ENCODE measurements at regions not wholly inside any gene's neighbourhood (a gene's known extent, or its start where the extent isn't known, plus 50 kb on each side); places are given as distances from the start of the nearest gene placed in this dataset.

- Histone ChIP-seq H3K4me3 (ENCODE audit: low read depth in 1 of 2, low read length in 2 of 2) (no peak overlapping the region), H3K4me1 (ENCODE audit: control insufficient read depth in 2 of 2, insufficient read depth in 2 of 2, low read length in 1 of 2) (no peaks in the 10 kb centered on the region), H3K9me3 (ENCODE audit: control insufficient read depth in 2 of 2, insufficient read depth in 1 of 2, low read depth in 1 of 2, low read length in 1 of 2) (no peaks in the 10 kb centered on the region), H3K27me3 (ENCODE audit: control insufficient read depth in 1 of 2, insufficient read depth in 2 of 2, low read length in 2 of 2) (no peaks in the 10 kb centered on the region), H3K27ac (ENCODE audit: low read depth in 2 of 2, low read length in 1 of 2) (no peak overlapping the region), H3K36me3 (ENCODE audit: control insufficient read depth in 2 of 2, insufficient read depth in 2 of 2, low read length in 1 of 2) (no peaks in the 10 kb centered on the region)
- 84 to 87% methylated on average over 4 of the region's 4 CpGs for WGBS, 2 donors
Observed at GRCh38 chrX:16311671-16312070, 144.4 kb downstream of the MAGEB17 start.

- no peaks in the 10 kb centered on the region for H3K4me1 ChIP-seq (ENCODE audit: control insufficient read depth in 2 of 2, insufficient read depth in 2 of 2, low read length in 1 of 2)
- no peaks in the 10 kb centered on the region for H3K9me3 ChIP-seq (ENCODE audit: control insufficient read depth in 2 of 2, insufficient read depth in 1 of 2, low read depth in 1 of 2, low read length in 1 of 2)
- H3K27ac ChIP-seq (ENCODE audit: low read depth in 2 of 2, low read length in 1 of 2), result no peak overlapping the region
- 64 to 78% methylated on average over 13 of the region's 13 CpGs for WGBS, 2 donors
- no peak overlapping the region for H3K4me3 ChIP-seq (ENCODE audit: low read depth in 1 of 2, low read length in 2 of 2)
- no peaks in the 10 kb centered on the region for H3K36me3 ChIP-seq (ENCODE audit: control insufficient read depth in 2 of 2, insufficient read depth in 2 of 2, low read length in 1 of 2)
- H3K27me3 ChIP-seq (ENCODE audit: control insufficient read depth in 1 of 2, insufficient read depth in 2 of 2, low read length in 2 of 2), result no peaks in the 10 kb centered on the region
Observed at GRCh38 chrX:16312761-16313623, 145.7 kb downstream of the MAGEB17 start.

- 76 to 78% methylated on average over 4 of the region's 4 CpGs for WGBS, 2 donors
- H3K9me3 ChIP-seq (ENCODE audit: control insufficient read depth in 2 of 2, insufficient read depth in 1 of 2, low read depth in 1 of 2, low read length in 1 of 2), result no peaks in the 10 kb centered on the region
- no peaks in the 10 kb centered on the region for H3K4me1 ChIP-seq (ENCODE audit: control insufficient read depth in 2 of 2, insufficient read depth in 2 of 2, low read length in 1 of 2)
Observed at GRCh38 chrX:16316331-16316730, 149.1 kb downstream of the MAGEB17 start.

GRCh38 chrX:16319929-16320328 is 152.6 kb downstream of the MAGEB17 start:
- 83 to 87% methylated on average over 2 of the region's 2 CpGs for WGBS, 2 donors

More at GRCh38 chrX:16316331-16316730, 149.1 kb downstream of the MAGEB17 start:
- Histone ChIP-seq H3K27me3 (ENCODE audit: control insufficient read depth in 1 of 2, insufficient read depth in 2 of 2, low read length in 2 of 2) (no peaks in the 10 kb centered on the region), H3K27ac (ENCODE audit: low read depth in 2 of 2, low read length in 1 of 2) (no peak overlapping the region), H3K36me3 (ENCODE audit: control insufficient read depth in 2 of 2, insufficient read depth in 2 of 2, low read length in 1 of 2) (no peaks in the 10 kb centered on the region), H3K4me3 (ENCODE audit: low read depth in 1 of 2, low read length in 2 of 2) (no peak overlapping the region)

GRCh38 chrX:16320765-16321355 is 153.6 kb downstream of the MAGEB17 start:
- Histone ChIP-seq H3K4me3 (ENCODE audit: low read depth in 1 of 2, low read length in 2 of 2) (no peak overlapping the region), H3K27me3 (ENCODE audit: control insufficient read depth in 1 of 2, insufficient read depth in 2 of 2, low read length in 2 of 2) (no peaks in the 10 kb centered on the region), H3K36me3 (ENCODE audit: control insufficient read depth in 2 of 2, insufficient read depth in 2 of 2, low read length in 1 of 2) (no peaks in the 10 kb centered on the region), H3K4me1 (ENCODE audit: control insufficient read depth in 2 of 2, insufficient read depth in 2 of 2, low read length in 1 of 2) (no peaks in the 10 kb centered on the region), H3K27ac (ENCODE audit: low read depth in 2 of 2, low read length in 1 of 2) (no peak overlapping the region), H3K9me3 (ENCODE audit: control insufficient read depth in 2 of 2, insufficient read depth in 1 of 2, low read depth in 1 of 2, low read length in 1 of 2) (no peaks in the 10 kb centered on the region)
- WGBS, 2 donors, result 68 to 70% methylated on average over 4 of the region's 4 CpGs

More at GRCh38 chrX:16319929-16320328, 152.6 kb downstream of the MAGEB17 start:
- no peaks in the 10 kb centered on the region for H3K36me3 ChIP-seq (ENCODE audit: control insufficient read depth in 2 of 2, insufficient read depth in 2 of 2, low read length in 1 of 2)
- no peaks in the 10 kb centered on the region for H3K9me3 ChIP-seq (ENCODE audit: control insufficient read depth in 2 of 2, insufficient read depth in 1 of 2, low read depth in 1 of 2, low read length in 1 of 2)
- no peak overlapping the region for H3K27ac ChIP-seq (ENCODE audit: low read depth in 2 of 2, low read length in 1 of 2)
- no peak overlapping the region for H3K4me3 ChIP-seq (ENCODE audit: low read depth in 1 of 2, low read length in 2 of 2)
- H3K27me3 ChIP-seq (ENCODE audit: control insufficient read depth in 1 of 2, insufficient read depth in 2 of 2, low read length in 2 of 2), result no peaks in the 10 kb centered on the region
- H3K4me1 ChIP-seq (ENCODE audit: control insufficient read depth in 2 of 2, insufficient read depth in 2 of 2, low read length in 1 of 2), result no peaks in the 10 kb centered on the region

GRCh38 chrX:16333453-16333852 is 166.2 kb downstream of the MAGEB17 start:
- H3K9me3 ChIP-seq (ENCODE audit: control insufficient read depth in 2 of 2, insufficient read depth in 1 of 2, low read depth in 1 of 2, low read length in 1 of 2), result no peaks in the 10 kb centered on the region
- no peaks in the 10 kb centered on the region for H3K4me1 ChIP-seq (ENCODE audit: control insufficient read depth in 2 of 2, insufficient read depth in 2 of 2, low read length in 1 of 2)
- H3K27me3 ChIP-seq (ENCODE audit: control insufficient read depth in 1 of 2, insufficient read depth in 2 of 2, low read length in 2 of 2), result no peaks in the 10 kb centered on the region
- no peaks in the 10 kb centered on the region for H3K36me3 ChIP-seq (ENCODE audit: control insufficient read depth in 2 of 2, insufficient read depth in 2 of 2, low read length in 1 of 2)
- H3K4me3 ChIP-seq (ENCODE audit: low read depth in 1 of 2, low read length in 2 of 2), result no peak overlapping the region
- 50 to 64% methylated on average over 7 of the region's 7 CpGs for WGBS, 2 donors
- no peak overlapping the region for H3K27ac ChIP-seq (ENCODE audit: low read depth in 2 of 2, low read length in 1 of 2)

- no peaks in the 10 kb centered on the region for H3K9me3 ChIP-seq (ENCODE audit: control insufficient read depth in 2 of 2, insufficient read depth in 1 of 2, low read depth in 1 of 2, low read length in 1 of 2)
- H3K27me3 ChIP-seq (ENCODE audit: control insufficient read depth in 1 of 2, insufficient read depth in 2 of 2, low read length in 2 of 2), result no peaks in the 10 kb centered on the region
- no peaks in the 10 kb centered on the region for H3K36me3 ChIP-seq (ENCODE audit: control insufficient read depth in 2 of 2, insufficient read depth in 2 of 2, low read length in 1 of 2)
- no peaks in the 10 kb centered on the region for H3K4me1 ChIP-seq (ENCODE audit: control insufficient read depth in 2 of 2, insufficient read depth in 2 of 2, low read length in 1 of 2)
- no peak overlapping the region for H3K27ac ChIP-seq (ENCODE audit: low read depth in 2 of 2, low read length in 1 of 2)
- 83 to 100% methylated on average over 1 of the region's 1 CpG for WGBS, 2 donors
- no peak overlapping the region for H3K4me3 ChIP-seq (ENCODE audit: low read depth in 1 of 2, low read length in 2 of 2)
Observed at GRCh38 chrX:16335181-16335580, 167.9 kb downstream of the MAGEB17 start.

- 80 to 83% methylated on average over 4 of the region's 4 CpGs for WGBS, 2 donors
- Histone ChIP-seq H3K27ac (ENCODE audit: low read depth in 2 of 2, low read length in 1 of 2) (no peak overlapping the region), H3K27me3 (ENCODE audit: control insufficient read depth in 1 of 2, insufficient read depth in 2 of 2, low read length in 2 of 2) (no peaks in the 10 kb centered on the region), H3K36me3 (ENCODE audit: control insufficient read depth in 2 of 2, insufficient read depth in 2 of 2, low read length in 1 of 2) (no peaks in the 10 kb centered on the region), H3K4me1 (ENCODE audit: control insufficient read depth in 2 of 2, insufficient read depth in 2 of 2, low read length in 1 of 2) (no peaks in the 10 kb centered on the region), H3K9me3 (ENCODE audit: control insufficient read depth in 2 of 2, insufficient read depth in 1 of 2, low read depth in 1 of 2, low read length in 1 of 2) (no peaks in the 10 kb centered on the region), H3K4me3 (ENCODE audit: low read depth in 1 of 2, low read length in 2 of 2) (no peak overlapping the region)
Observed at GRCh38 chrX:16347968-16348670, 180.8 kb downstream of the MAGEB17 start.

- H3K27me3 ChIP-seq (ENCODE audit: control insufficient read depth in 1 of 2, insufficient read depth in 2 of 2, low read length in 2 of 2), result no peaks in the 10 kb centered on the region
- H3K27ac ChIP-seq (ENCODE audit: low read depth in 2 of 2, low read length in 1 of 2), result no peak overlapping the region
- no peaks in the 10 kb centered on the region for H3K36me3 ChIP-seq (ENCODE audit: control insufficient read depth in 2 of 2, insufficient read depth in 2 of 2, low read length in 1 of 2)
- no peaks in the 10 kb centered on the region for H3K4me1 ChIP-seq (ENCODE audit: control insufficient read depth in 2 of 2, insufficient read depth in 2 of 2, low read length in 1 of 2)
- no peak overlapping the region for H3K4me3 ChIP-seq (ENCODE audit: low read depth in 1 of 2, low read length in 2 of 2)
- H3K9me3 ChIP-seq (ENCODE audit: control insufficient read depth in 2 of 2, insufficient read depth in 1 of 2, low read depth in 1 of 2, low read length in 1 of 2), result no peaks in the 10 kb centered on the region
Observed at GRCh38 chrX:16357902-16358301, 190.6 kb downstream of the MAGEB17 start.

Data from esophagus (tissue), 2 donors.